ENCODE measurements at regions not wholly inside any gene's neighbourhood (a gene's known extent, or its start where the extent isn't known, plus 50 kb on each side); places are given as distances from the start of the nearest gene placed in this dataset.

DNA sequence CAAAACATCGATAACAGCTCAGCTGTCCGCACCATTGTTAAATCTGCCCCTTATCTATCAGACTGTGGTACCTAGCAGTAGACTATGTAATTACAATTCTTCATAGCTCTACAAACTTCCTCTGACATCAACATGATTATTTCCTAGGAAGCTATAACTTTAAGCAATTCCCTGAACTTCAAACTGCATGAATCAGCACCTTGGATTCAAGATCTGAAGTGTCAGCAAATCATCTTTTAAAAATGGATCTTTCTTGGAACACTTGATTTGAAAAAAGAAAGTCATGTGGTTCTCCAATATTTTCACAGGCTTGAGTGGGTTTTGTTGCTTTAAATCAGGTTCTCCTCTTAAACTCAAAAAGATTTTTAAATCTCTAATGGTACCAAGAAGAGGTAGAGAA lies 680.7 kb upstream of the LMCD1 start:
- Histone ChIP-seq H3K27ac (no peak overlapping the region), H3K36me3 (replicated peaks) (no peaks in the 10 kb centered on the region), H3K27me3 (replicated peaks) (no peaks in the 10 kb centered on the region), H3K4me3 (ENCODE audit: low read depth, low read length) (no peak overlapping the region)
- no peak for DNase-seq
- TF ChIP-seq, protein P1, sequence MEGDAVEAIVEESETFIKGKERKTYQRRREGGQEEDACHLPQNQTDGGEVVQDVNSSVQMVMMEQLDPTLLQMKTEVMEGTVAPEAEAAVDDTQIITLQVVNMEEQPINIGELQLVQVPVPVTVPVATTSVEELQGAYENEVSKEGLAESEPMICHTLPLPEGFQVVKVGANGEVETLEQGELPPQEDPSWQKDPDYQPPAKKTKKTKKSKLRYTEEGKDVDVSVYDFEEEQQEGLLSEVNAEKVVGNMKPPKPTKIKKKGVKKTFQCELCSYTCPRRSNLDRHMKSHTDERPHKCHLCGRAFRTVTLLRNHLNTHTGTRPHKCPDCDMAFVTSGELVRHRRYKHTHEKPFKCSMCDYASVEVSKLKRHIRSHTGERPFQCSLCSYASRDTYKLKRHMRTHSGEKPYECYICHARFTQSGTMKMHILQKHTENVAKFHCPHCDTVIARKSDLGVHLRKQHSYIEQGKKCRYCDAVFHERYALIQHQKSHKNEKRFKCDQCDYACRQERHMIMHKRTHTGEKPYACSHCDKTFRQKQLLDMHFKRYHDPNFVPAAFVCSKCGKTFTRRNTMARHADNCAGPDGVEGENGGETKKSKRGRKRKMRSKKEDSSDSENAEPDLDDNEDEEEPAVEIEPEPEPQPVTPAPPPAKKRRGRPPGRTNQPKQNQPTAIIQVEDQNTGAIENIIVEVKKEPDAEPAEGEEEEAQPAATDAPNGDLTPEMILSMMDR (IDR thresholded peaks at IDR 0.05; ENCODE audit: low read depth, low read length, missing control alignments), result no peak
- in situ Hi-C loops (cut with HindIII; ENCODE audit: low pct_ligation_motif_present, low sequenced_read_pairs), result no loop called here

DNA sequence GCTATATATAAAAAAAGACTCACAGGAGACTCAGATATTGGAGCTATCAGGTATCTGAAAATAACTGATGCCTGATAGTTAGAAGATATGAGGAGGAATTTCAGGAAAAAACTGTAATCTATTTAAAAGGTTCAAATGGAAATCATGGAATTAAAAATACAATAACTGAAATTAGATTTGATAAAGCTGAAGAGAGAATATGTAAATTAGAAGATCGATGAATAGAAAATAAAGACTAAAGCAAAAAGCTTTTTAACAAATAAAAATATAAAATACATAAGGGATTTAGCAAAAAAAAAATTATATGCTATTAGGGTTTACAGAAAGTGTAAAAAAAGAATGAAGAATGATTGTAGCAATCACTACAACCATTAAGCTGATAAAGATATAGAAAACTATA lies 679.8 kb upstream of the LMCD1 start:
- Histone ChIP-seq H3K27ac (no peak overlapping the region), H3K36me3 (replicated peaks) (no peaks in the 10 kb centered on the region), H3K27me3 (replicated peaks) (no peaks in the 10 kb centered on the region), H3K4me3 (ENCODE audit: low read depth, low read length) (no peak overlapping the region)
- in situ Hi-C loops (cut with HindIII; ENCODE audit: low pct_ligation_motif_present, low sequenced_read_pairs), result no loop called here
- TF ChIP-seq, protein P1 (IDR thresholded peaks at IDR 0.05; ENCODE audit: low read depth, low read length, missing control alignments), result no peak
- no peak for DNase-seq

DNA sequence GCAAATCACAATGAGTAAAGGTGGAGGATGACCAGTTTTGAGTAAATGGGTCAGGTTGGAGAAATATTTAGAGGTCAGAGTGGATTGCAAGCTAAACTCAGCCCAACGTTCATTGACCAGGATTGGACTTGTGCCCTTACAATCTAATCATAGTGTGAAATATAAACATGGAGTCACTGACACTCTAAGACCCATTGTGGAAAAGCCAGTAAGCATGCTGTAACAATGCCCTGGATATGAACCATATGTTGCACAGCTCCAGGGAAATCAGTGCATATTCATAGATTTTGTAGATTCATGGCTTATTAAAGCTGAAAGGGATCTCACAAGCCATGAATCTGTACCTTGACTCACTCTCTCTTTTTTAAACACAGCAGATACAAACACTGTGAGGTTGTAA lies 660.2 kb upstream of the LMCD1 start:
- TF ChIP-seq, protein P1 (IDR thresholded peaks at IDR 0.05; ENCODE audit: low read depth, low read length, missing control alignments), result no peak
- H3K4me3 ChIP-seq (ENCODE audit: low read depth, low read length), result no peak overlapping the region
- in situ Hi-C loops (cut with HindIII; ENCODE audit: low pct_ligation_motif_present, low sequenced_read_pairs), result no loop called here

DNA sequence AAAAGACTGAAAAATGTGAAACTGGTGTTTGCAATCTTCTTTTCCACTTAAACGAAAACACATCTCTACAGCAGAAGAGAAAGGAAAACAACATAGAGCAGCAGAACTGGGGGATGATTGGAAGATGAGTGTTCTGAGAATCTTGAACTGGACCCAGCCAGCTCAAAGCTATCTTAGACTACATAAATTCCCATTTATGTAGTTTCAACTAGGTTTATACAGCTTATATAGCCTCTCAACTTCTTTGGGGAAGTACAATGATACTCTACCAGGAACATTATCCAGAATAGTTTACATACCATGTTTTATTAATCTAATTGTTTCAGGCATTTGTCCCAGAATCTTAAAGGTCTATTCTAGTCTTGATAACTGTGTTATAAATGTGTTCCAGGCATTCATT lies 658.2 kb upstream of the LMCD1 start:
- no peak overlapping the region for H3K27ac ChIP-seq
- DNase-seq, result no peak
- TF ChIP-seq, protein P1 (IDR thresholded peaks at IDR 0.05; ENCODE audit: low read depth, low read length, missing control alignments), result no peak
- no peaks in the 10 kb centered on the region for H3K27me3 ChIP-seq (replicated peaks)
- in situ Hi-C loops (cut with HindIII; ENCODE audit: low pct_ligation_motif_present, low sequenced_read_pairs), result no loop called here
- H3K36me3 ChIP-seq (replicated peaks), result no peaks in the 10 kb centered on the region
- H3K4me3 ChIP-seq (ENCODE audit: low read depth, low read length), result no peak overlapping the region

More for the DNA sequence above, 660.2 kb upstream of the LMCD1 start:
- Histone ChIP-seq H3K27ac (no peak overlapping the region), H3K36me3 (replicated peaks) (no peaks in the 10 kb centered on the region), H3K27me3 (replicated peaks) (no peaks in the 10 kb centered on the region)
- no peak for DNase-seq

DNA sequence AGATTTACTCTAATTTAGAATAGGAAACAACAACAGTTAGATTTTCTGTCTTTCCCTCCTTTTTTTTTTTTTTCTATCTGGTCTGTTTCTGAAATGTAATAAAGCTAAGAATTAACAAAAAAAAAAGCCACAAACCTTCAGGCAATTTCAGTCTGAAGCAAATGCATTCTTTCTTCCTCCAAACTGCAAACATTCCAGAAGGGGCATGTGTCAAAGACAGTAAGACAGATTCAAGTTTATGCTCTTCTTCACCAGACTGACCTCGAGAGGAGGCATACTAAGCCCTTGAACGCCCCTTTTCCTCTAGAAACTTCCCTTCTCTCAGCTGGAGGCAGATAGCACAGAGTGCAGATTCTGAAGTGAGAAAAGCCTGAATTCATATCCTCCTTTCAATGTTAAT lies 654.6 kb upstream of the LMCD1 start:
- H3K36me3 ChIP-seq (replicated peaks), result no peaks in the 10 kb centered on the region
- no peaks in the 10 kb centered on the region for H3K27me3 ChIP-seq (replicated peaks)
- no peak overlapping the region for H3K27ac ChIP-seq
- no peak for DNase-seq
- TF ChIP-seq, protein P1 (IDR thresholded peaks at IDR 0.05; ENCODE audit: low read depth, low read length, missing control alignments), result no peak
- in situ Hi-C loops (cut with HindIII; ENCODE audit: low pct_ligation_motif_present, low sequenced_read_pairs), result no loop called here
- no peak overlapping the region for H3K4me3 ChIP-seq (ENCODE audit: low read depth, low read length)

DNA sequence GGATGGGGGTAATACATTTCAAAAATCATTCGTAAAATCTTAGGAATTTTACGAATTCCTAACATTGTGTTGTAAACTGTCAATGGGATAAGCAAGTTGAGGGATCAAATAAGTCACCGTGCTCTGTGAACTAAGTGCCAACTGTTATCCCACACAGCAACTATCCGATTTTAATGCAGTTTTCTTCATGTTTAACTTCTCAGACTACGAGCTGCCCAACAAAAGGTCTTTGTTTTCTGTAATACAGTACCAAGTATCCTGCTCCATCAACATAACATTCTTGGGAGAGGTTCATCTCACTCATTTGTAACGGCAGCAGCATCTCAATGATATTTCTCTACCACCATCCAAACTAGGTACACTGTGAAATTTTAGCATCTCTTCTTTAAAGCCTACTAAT lies 654.1 kb upstream of the LMCD1 start:
- in situ Hi-C loops (cut with HindIII; ENCODE audit: low pct_ligation_motif_present, low sequenced_read_pairs), result no loop called here
- Histone ChIP-seq H3K4me3 (ENCODE audit: low read depth, low read length) (no peak overlapping the region), H3K36me3 (replicated peaks) (no peaks in the 10 kb centered on the region), H3K27me3 (replicated peaks) (no peaks in the 10 kb centered on the region), H3K27ac (no peak overlapping the region)
- TF ChIP-seq, protein P1 (IDR thresholded peaks at IDR 0.05; ENCODE audit: low read depth, low read length, missing control alignments), result no peak
- no peak for DNase-seq

All from brain microvascular endothelial cell (primary cell).